Astrocyte of the hippocampus (primary cell): ENCODE measurements at regions not wholly inside any gene's neighbourhood (a gene's known extent, or its start where the extent isn't known, plus 50 kb on each side); places are given as distances from the start of the nearest gene placed in this dataset.

Source experiments
- DNase-seq: peaks from one replicate; pipeline ENCODE4 v3.0.0; 2011; ENCODE audit warnings: low read depth, low spot score

DNA sequence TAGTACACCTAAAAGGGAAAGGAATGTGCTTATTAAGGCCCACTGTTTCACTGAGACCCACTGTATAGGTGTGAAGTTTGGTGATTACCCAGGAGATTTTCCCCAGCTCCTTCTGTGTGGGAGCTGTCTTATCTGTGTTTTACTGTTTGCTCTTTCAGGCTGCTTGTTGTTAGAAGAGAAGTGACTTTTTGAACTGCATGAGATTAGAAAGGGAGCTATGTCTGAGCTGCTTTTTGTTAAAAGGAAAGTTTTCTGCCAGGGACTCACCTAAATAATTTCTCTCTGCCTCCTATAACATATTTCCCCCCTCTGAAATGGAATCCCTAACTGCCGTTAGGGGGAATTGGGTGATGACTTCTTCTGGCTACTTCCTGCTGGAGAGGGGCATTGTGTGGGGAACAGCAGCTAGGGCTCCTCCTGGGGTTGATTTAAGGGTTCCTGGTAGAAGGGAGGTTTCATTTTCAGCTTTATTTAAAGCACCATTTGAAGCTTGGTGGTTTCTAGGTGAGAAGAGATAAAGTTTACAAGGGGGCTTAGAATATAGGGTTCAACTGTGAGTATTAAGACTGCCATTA lies 77.1 kb upstream of the ATP11B start:
- no peak for DNase-seq

DNA sequence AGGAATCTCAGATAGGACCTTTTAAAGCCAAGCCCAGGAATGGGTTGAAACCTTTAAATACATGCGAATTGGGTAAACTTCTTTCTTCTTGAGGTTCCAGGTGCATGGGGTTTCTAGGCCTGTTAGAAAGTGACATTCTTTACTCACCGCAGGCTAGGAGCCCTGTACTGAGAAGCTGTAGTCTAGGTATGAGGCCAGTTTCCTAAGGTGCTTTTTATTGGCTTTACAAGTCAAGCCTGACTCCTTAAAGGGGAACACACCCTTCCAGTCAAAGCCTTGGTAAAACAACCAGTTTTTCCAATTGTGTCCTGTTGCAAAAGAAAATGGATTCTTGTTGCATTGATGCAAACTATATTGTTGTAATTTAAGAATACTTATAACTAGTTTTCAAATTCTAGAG lies 76.1 kb upstream of the ATP11B start:
- DNase-seq: no peak

DNA sequence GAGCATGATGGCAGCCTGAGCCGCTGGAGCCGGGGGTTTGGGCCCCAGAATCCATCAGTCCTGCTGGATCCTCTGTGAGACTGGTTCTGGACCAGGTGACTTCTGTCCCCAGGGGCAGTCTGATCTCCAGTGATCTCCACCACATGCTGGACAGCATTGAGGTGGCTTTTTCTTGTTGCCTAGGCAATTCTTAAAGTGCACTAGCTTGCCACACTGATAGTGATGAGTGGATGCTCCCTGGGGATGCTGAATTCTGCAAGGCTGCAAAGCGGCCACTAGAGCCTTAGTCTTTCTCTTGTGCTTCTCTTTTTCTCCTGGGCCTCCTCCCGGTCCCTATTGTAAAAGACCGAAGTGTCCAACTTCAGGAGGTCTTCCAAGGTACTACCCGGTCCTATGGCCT lies 70.4 kb upstream of the ATP11B start:
- DNase-seq: no peak

DNA sequence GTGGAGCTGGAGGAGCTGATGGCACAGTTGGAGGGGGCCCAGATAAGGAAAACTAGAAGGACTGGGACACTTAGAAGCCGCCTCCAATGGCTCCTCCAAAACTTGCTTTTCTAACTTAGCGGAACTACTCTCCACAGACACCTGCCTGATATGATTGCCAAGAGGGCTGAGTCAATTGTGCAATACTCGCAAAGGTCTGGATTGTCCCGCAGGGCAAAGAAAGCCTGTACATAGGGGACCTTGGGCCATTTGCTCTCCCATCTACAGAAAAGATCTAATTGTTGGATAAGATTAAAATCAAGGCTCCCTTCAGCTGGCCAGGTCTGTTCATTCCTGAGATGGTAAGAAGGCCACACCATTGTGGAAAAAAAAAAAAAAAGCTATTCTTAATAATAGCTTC lies 69.7 kb upstream of the ATP11B start:
- no peak for DNase-seq

DNA sequence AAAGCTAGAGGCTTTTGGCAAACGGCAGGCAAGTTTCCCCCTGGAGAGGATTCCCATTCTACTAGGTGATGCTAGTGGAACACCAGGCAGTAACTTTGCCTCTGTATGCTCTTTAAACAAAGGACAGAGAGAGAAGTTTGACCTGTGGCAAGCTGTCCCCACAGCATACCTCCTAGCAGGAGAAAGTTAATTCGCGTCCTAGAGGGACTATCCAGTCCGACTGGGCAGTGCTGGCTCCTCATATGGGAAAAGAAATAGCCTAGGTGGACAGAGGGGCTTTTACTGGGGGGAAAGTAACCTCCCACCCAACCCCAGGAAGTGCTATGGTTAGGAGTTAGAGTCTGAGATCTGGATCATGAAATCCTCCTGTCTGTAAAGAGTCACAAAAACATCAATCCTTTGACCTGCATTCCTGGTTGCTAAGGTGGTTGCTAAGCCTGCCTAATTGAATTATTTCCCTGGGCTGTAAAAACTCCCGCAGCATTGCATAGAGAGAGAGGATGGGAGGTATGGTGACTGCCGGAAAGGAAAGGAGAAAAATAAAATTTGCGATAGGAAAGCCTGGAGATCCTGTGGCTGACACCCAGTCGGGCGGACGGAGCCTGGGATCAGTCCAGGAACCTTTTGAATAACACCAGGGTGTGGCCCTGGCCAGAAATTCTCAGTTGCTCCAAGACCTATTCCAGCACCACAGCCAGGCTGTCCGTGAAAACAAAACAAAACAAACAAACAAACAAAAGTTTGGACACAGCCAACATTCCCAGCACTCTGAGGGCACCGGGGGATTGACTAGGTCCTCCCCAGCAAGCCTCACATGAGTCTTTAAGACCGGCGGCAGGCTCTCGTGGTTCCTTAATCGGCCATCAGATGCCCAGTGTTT lies 67.7 kb upstream of the ATP11B start:
- peak; percentile 52 for DNase-seq

DNA sequence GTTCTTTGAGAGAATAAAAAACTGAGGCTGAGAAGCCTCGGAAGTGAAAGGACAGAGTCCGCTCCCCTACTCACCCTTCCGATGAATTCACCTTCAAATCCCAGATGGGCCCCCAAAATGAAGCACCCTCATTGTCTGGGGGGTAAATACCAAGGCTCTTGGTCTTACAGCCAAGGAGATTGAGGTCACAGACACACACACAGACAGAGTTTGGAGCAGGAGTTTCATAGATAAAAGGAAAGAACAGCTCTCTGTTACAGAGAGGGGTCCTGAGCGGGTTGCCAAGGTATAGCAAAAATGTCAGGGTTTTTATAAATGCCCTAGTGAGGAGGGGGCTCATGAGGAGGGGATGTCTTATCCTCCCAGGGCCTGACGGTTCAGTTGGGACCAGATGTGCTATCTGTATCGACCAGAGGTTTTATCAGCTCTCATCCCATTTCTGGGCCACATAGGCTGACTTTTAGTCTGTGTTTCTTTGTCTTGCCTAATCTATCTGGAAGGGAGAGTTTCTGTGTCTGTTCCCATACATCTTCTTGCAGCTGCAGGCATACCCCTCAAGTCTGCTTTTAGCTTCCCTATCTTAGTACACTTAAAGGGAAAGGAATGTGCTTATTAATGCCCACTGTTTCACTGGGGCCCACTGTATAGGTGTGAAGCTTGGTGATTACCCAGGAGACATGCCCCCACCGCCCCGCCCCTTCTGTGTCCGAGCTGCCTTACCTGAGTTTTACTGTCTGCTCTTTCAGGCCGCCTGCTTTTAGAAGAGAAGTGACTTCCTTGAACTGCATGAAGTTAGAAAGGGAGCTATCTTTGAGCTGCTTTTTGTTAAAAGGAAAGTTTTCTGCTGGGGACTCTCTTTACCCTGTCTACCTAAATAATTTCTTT lies 66.8 kb upstream of the ATP11B start:
- no peak for DNase-seq

DNA sequence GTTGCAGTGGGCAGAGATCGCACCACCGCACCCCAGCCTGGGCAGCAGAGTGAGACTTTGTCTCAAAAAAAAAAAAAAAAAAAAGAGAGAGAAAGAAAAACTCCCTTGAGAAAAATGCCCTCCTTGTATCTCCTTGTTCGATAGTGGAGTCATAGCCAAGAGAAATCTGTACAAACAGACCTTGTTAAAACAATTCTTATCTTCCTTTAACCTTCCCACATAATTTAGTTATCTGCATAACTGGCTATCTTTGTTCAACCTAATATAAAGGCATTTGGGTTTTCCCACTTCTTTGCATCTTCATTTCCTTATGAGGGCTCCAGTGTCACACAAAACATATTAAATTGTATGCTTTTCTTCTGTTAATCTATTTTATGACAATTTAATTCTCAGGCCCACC lies 65.1 kb upstream of the ATP11B start:
- no peak for DNase-seq

DNA sequence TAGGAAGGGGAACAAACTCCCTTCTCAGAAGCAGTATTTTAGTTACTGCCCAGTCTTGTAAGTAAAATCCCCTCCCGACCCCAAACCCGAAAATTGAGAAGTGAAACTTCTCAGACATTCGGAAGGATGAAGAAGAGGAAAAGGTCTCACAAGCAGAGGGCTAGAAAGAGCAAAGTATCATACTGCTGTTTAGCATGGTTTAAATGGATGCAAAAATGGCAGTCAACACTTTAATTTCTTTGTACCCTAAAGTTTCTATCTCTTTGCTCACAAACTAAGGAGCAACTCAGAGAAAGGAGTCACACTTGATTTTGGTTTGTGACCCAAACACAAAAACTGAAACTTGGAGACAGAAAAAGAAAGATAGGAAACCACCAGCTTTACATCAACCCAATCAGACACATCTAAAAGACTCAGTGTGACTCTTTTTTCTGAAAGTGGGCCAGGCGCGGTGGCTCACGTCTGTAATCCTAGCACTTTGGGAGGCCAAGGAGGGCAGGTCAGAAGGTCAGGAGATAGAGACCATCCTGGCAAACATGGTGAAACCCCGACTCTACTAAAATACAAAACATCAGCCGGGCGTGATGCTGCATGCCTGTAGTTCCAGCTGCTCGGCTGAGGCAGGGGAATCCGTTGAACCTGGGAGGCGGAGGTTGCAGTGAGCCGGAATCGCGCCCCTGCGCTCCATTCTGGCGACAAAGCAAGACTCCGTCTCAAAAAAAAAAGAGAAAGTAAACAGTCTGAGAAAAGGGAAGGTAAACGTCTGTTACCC lies 63.2 kb upstream of the ATP11B start:
- DNase-seq: no peak

DNA sequence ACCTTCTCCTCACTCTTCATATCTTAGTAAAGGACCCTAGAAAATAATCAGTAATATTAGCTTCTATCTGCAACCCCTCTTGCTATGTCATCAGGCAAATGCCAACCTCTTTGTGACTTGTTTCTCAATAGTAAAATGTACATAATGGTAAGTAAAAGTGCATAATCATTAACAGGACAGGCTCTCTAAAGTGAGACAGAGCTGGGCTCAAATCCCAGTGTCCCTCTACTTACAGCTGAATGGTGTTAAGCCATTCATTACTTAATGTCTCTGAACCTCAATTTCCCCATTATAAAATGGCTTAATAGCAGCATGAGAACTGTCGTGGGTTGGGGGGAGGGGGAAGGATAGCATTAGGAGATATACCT lies 62.6 kb upstream of the ATP11B start:
- no peak for DNase-seq

DNA sequence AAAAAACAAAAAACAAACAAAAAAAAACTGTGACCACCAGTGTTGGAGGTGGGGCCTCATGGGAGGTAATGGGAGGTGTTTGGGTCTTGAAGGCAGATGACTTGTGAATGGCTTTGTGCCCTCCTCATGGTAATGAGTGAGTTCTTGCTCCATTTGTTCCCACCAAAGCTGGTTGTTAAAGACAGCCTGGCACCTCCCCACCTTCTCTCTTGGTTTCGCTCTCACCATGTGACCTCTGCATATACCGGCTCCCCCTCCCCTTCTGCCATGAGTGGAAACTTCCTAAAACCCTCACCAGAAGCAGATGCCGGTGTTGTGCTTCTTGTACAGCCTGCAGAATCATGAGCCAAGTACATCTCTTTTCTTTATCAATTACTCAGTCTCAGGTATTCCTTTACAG lies 61.5 kb upstream of the ATP11B start:
- DNase-seq: no peak

DNA sequence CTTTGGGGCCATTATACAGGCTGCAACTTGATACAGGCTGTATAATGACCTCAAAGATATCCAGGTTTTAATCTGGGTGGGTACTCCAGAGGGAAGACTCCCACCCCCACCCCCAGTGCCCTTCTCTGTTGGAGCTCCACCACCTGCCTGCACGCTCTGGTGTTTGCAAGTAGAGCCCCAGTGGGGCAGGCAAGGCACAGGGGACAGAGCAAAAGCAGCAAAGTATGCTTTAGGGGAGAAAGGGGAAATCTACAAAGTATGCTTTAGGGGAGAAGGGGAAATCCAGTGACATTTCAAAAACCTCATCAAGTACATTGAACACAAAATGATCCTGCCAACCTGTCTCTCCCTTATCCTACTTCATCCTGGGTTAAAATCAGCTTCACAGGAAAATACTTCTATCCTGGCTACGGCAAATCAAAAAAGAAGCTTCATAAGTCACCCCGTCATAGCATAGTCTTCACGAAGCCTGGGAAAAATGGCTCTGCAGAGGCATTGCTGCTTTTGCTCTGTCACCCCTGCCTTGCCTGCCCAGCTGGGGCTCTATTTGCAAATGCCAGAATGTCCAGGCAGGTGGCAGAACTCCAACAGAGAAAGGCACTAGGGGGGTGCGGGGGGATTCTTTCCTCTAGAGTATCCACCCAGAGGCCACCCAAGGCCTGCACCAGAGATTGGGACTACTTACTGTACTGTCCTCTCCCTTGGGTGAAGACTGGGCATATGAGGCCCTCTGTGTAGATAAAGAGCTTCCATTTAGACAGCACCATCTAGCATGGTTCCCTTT lies 60.9 kb upstream of the ATP11B start:
- no peak for DNase-seq

DNA sequence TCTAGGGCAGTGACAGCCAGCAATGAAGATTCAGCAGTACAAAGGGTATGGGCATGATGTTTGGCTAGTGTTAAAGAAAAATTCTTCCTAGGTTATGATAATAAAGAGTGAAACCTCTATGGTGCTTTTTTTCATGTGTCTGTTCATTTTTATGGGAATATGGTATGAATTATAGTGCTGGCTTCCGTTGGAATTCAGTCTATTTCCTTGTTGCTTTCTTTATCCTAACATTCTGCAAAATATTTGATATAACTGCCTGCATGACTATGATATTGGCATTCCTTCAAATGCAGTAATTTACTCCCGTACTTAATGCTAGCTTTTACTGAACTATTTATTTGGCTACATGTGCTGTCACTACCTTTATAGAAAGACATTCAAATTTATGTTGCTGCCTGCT lies 57.6 kb upstream of the ATP11B start:
- DNase-seq: no peak

DNA sequence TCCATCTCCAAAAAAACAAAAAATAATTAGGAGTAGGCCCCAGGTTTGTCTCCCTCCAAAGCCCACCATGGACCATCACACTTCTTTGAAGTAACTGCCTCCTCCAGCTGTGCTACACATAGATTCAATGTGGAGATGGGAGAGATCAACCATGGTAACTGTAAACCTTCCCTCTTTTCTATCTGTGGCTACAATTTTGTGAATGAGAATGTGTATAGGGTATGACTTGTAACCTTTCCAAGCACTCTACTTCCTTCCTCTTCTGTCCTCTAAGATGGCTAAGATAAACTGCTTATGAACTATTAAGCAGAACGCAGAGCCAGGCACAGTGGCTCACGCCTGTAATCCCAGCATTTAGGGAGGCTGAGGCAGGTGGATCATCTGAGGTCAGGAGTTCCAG lies 55.5 kb upstream of the ATP11B start:
- no peak for DNase-seq

DNA sequence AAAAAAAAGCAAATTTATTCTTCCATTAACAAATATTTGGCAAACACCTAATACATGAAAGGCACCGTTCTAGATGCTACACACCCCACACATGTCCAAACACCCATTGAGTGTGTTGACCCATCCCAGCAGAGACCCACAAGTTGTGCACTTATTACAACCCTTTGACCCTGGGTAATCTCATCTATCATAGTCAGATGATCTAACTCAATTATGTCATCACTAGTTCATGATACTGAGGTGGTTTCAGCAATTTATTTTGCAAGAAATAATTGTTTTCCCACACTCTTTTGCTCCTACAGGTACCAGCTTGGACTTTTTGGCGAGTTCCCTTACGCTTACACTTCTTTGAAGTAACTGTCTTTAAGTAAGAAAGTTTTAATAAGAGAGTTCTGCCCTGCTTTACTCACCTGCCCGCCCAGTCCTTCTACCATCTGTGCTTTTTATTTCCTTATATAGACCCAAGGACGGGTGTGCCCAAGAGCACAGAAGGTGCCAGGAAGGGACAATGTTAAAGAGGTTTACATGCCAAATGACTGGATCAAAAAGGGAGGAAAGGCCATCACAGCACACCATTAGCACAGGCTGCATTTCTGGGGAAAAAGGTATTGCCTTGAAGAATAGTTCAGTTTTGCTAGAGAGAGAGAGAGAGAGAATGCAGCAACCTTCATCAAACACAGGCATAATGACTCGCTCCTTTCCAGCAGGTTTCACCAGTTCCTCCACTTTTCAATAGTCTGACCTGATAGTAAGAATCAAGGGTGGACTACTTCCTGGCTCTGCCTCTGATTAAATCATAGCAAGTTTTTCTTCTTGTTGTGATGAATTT lies 54.5 kb upstream of the ATP11B start:
- DNase-seq: no peak

DNA sequence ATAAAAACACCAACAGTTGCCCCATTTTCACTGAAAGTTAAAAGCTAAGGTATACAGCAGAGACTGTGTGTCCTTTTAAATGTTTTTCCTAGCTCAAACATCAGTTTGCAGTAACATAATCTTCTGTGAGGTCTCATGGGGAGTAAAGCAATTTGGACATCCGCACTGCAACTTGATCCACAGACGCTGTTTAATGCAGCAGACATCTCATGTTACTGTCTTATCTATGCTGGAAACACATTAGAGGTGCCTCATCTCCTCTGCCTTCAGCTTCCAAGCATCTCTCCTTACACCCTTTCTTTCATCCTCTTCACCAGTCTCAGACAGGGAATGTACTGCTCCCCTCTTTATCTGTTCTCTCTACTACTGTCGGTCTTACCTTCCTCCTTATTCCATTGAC lies 53.7 kb upstream of the ATP11B start:
- no peak for DNase-seq

DNA sequence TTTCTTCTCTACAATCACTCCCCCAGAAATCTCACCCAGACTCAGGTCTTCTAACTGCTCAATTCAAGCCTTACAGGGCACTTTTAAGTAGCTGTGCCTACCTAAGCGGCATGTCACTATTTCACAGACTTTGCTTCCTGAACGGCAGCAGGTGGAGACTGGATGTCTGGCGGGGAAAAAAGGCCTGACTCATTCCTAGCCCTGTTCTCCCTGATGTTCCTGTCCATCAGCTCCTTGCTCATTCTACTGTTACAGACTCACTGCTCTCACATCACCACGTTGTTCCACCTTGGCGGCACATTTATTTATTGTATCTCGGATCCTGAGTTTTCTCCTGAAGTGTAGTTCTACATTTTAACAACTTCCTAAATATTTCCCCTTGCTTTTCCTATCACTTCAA lies 52.6 kb upstream of the ATP11B start:
- DNase-seq: peak; percentile 7

DNA sequence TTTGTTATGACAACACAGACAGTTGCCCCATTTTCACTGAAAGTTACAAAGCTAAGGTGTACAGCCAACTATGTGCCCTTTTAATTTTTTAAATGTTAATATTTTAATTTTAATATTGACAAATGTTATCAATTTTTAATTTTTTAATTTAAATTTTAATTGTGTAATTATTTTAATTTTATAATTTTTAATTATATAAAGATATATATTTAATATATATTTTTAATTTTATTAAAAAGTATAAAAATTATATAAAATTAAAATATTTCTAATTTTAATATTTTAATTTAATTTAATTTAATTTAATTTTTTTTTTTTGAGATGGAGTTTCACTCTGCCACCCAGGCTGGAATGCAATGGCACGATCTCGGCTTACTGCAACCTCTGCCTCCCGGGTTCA lies 52.1 kb upstream of the ATP11B start:
- no peak for DNase-seq
